D721Med (cell line): ENCODE measurements at regions not wholly inside any gene's neighbourhood (a gene's known extent, or its start where the extent isn't known, plus 50 kb on each side); places are given as distances from the start of the nearest gene placed in this dataset.
"Not testable (repeated sequence)": the region's sequence is repeated elsewhere in the genome, so short reads cannot be mapped to it uniquely, and the experiment has no call there.

Experiments used
- DNase-seq: peaks from one replicate; pipeline ENCODE4 v3.0.0; 2011; ENCODE audit warnings: low spot score; ENCODE audit not compliant: insufficient read length
- FAIRE-seq: peaks from 2 replicates; lab custom pipeline; 2011; peaks lifted over from hg19 to GRCh38; lab: Jason Lieb, UNC
- CTCF ChIP-seq: IDR thresholded peaks from 2 replicates; pipeline ENCODE4 v1.5.1; 2012; ENCODE audit warnings: mild to moderate bottlenecking, control low read depth; ENCODE audit not compliant: insufficient read depth; ENCODE audit errors: missing control alignments

GRCh38 chr13:83765796-83766195 is 116.5 kb downstream of the SLITRK1 start:
- FAIRE-seq (peak; percentile 21), DNase-seq (no peak)
- TF ChIP-seq CTCF: no peak

- FAIRE-seq (no peak), DNase-seq (no peak)
- no peak for TF ChIP-seq CTCF
These were observed 120.6 kb downstream of the SLITRK1 start for GRCh38 chr13:83761631-83762030.

- not testable (repeated sequence) for DNase-seq, FAIRE-seq
These were observed 127.1 kb downstream of the SLITRK1 start for GRCh38 chr13:83755210-83755609.

- TF ChIP-seq CTCF: no peak
- no peak for FAIRE-seq
- DNase-seq: no peak
These were observed 128.2 kb downstream of the SLITRK1 start for GRCh38 chr13:83753912-83754624.

- no peak for FAIRE-seq
- DNase-seq: no peak
These were observed 130.1 kb downstream of the SLITRK1 start for GRCh38 chr13:83752141-83752540.

GRCh38 chr13:83740622-83741021 is 141.7 kb downstream of the SLITRK1 start:
- TF ChIP-seq CTCF: no peak
- no peak for FAIRE-seq
- DNase-seq: no peak

More at GRCh38 chr13:83752141-83752540, 130.1 kb downstream of the SLITRK1 start:
- TF ChIP-seq CTCF: no peak

- TF ChIP-seq CTCF: no peak
- FAIRE-seq (no peak), DNase-seq (no peak)
These were observed 143.9 kb downstream of the SLITRK1 start for GRCh38 chr13:83738407-83738806.
